Calu3 (cell line): ENCODE measurements at regions not wholly inside any gene's neighbourhood (a gene's known extent, or its start where the extent isn't known, plus 50 kb on each side); places are given as distances from the start of the nearest gene placed in this dataset.

ENCODE experiments used
- BruUV-seq: library from RNA; stranded (reverse); fragments of 400-500 nt; replicated peaks from 2 replicates; lab custom pipeline; 2021; lab: Mats Ljungman, UMichigan
- CTCF ChIA-PET: fragments of 300-600 bp; sonication (Branson Sonifier 250); formaldehyde crosslinking; loops from one replicate; lab custom pipeline; 2022; ENCODE audit warnings: antibody characterized with exemption; lab: Charles Lee
- DNase-seq: peaks from one replicate; pipeline ENCODE4 v3.0.0; 2022
- H3K27ac Mint-ChIP-seq: one replicate; pipeline ENCODE4 v1.8.0; 2022; ENCODE audit warnings: mixed read lengths; ENCODE audit not compliant: unreplicated experiment
- H3K27me3 Mint-ChIP-seq: one replicate; pipeline ENCODE4 v1.8.0; 2022; ENCODE audit warnings: mixed read lengths; ENCODE audit not compliant: unreplicated experiment
- H3K36me3 Mint-ChIP-seq: one replicate; pipeline ENCODE4 v1.8.0; 2022; ENCODE audit warnings: mild to moderate bottlenecking, moderate library complexity, mixed read lengths; ENCODE audit not compliant: insufficient read depth, unreplicated experiment
- H3K4me1 Mint-ChIP-seq: one replicate; pipeline ENCODE4 v1.8.0; 2022; ENCODE audit warnings: mild to moderate bottlenecking, low read depth, mixed read lengths; ENCODE audit not compliant: unreplicated experiment
- H3K4me3 Mint-ChIP-seq: one replicate; pipeline ENCODE4 v1.8.0; 2022; ENCODE audit warnings: mild to moderate bottlenecking, low read depth, moderate library complexity, mixed read lengths; ENCODE audit not compliant: unreplicated experiment
- H3K9me3 Mint-ChIP-seq: one replicate; pipeline ENCODE4 v1.8.0; 2022; ENCODE audit warnings: low read depth, mixed read lengths; ENCODE audit not compliant: unreplicated experiment
- CTCF ChIP-seq: fragments of 200-600 bp; IDR thresholded peaks from one replicate; pipeline ENCODE4 v1.8.0; 2022; ENCODE audit warnings: antibody characterized with exemption; ENCODE audit not compliant: unreplicated experiment
- intact Hi-C: fragments of 100-400 bp; cut with micrococcal nuclease; formaldehyde crosslinking; loops from one replicate; pipeline ENCODE4 v1.10.0; 2022; ENCODE audit not compliant: unreplicated experiment

DNA sequence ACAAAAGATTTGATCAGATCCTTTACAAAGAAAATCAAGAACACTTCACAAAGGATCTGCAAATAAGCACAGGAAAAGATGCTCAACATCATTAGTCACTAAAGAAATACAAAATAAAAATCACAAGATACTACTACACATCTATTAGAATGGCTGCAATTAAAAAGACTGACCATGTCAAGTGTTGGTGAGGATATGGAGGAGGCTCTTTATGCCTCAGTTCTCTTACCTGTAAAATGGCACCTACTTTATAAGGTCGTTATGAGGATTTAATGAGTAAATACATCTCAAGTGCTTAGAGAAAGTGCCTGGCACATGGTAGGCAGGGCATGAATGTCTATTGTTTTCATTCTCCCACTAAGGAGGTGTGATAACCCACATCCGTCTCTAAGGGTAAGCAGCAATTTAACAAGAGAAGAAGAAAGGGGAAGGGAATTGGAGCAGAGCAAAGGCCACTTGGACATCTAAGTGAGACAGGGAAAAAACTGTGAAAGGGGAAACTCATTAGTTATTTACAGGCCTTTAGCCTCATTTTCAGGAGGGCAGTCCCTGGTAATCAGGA, 157.5 kb upstream of the NFE2L3 start:
- H3K36me3 Mint-ChIP-seq: no peaks in the 10 kb centered on the region
- no TSS peak for BruUV-seq
- no peaks in the 10 kb centered on the region for H3K4me1 Mint-ChIP-seq
- H3K9me3 Mint-ChIP-seq: no peaks in the 10 kb centered on the region
- no peak for DNase-seq
- CTCF ChIA-PET: no interaction called here
- H3K27me3 Mint-ChIP-seq: peaks cover 43% of the 10 kb centered on the region
- TF ChIP-seq CTCF: no peak
- no peak overlapping the region for H3K27ac Mint-ChIP-seq
- intact Hi-C loops: no loop called here
- H3K4me3 Mint-ChIP-seq: no peak overlapping the region

DNA sequence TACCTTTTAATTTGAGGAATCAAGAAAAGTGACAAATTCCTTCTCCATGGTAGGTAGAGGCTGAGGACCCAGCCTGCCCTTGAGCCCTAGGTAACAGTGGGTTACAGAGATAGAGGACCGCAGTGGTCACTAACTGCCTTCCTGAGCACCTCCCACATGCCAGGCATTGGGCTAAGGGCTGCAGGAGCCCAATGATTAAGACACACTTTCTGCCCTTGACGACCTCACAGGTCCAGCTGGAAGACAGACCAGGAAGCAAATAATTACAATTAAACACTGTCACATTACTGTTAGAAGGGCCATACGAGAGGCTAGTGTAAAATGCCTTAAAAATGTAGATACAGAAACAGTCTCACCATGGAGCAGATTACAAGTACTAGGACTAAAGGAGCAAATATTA, 156.8 kb upstream of the NFE2L3 start:
- BruUV-seq: no TSS peak
- H3K4me3 Mint-ChIP-seq: no peak overlapping the region
- CTCF ChIA-PET: interaction anchor here (1.3 kb wide), 1 partner anchor 17 kb away, joined by 3 read pairs; no protein-coding TSS in a partner anchor
- no peaks in the 10 kb centered on the region for H3K36me3 Mint-ChIP-seq
- no peaks in the 10 kb centered on the region for H3K4me1 Mint-ChIP-seq
- no peaks in the 10 kb centered on the region for H3K9me3 Mint-ChIP-seq
- no peak for TF ChIP-seq CTCF
- no peak overlapping the region for H3K27ac Mint-ChIP-seq
- H3K27me3 Mint-ChIP-seq: peaks cover 36% of the 10 kb centered on the region
- intact Hi-C loops: no loop called here
- no peak for DNase-seq

DNA sequence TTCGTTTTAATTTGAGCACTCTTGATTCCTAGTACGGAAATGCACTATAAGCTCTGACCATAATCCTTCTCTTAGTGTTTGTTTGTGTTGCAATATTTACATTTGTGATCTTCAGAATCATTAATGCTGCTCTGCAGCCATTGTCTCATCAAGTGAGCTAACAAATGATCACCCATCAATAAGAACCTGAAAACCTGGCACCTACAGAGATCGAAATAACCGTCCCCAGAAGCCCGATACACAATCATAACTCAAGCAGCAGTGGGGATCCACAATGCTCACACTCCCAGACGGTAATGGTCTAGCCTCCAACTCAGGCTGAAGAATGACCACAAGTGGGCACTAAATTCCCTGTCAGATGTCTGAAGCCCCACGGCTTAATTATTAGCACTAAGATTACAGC, 156.0 kb upstream of the NFE2L3 start:
- peaks cover 28% of the 10 kb centered on the region for H3K27me3 Mint-ChIP-seq
- DNase-seq: peak; percentile 23
- H3K4me1 Mint-ChIP-seq: no peaks in the 10 kb centered on the region
- BruUV-seq: no TSS peak
- H3K4me3 Mint-ChIP-seq: no peak overlapping the region
- intact Hi-C loops: loop anchor here (2.0 kb wide), 1 partner anchor 65 kb away; no protein-coding TSS in a partner anchor
- H3K36me3 Mint-ChIP-seq: no peaks in the 10 kb centered on the region
- H3K9me3 Mint-ChIP-seq: no peaks in the 10 kb centered on the region
- no peak overlapping the region for H3K27ac Mint-ChIP-seq
- CTCF ChIA-PET: interaction anchor here (0.6 to 1.3 kb wide), 2 partner anchors 17 to 1235 kb away, joined by 3 to 6 read pairs; no protein-coding TSS in a partner anchor
- TF ChIP-seq CTCF: no peak

GRCh38 chr7:25998499-25998898, 153.5 kb upstream of the NFE2L3 start:
- no TSS peak for BruUV-seq
- no peak overlapping the region for H3K27ac Mint-ChIP-seq
- no peaks in the 10 kb centered on the region for H3K4me1 Mint-ChIP-seq
- intact Hi-C loops: no loop called here
- H3K4me3 Mint-ChIP-seq: no peak overlapping the region
- no peak for DNase-seq
- H3K9me3 Mint-ChIP-seq: no peaks in the 10 kb centered on the region
- CTCF ChIA-PET: interaction anchor here (1.0 kb wide), 2 partner anchors 10 kb away, joined by 3 to 4 read pairs; no protein-coding TSS in a partner anchor
- TF ChIP-seq CTCF: no peak
- no peaks in the 10 kb centered on the region for H3K36me3 Mint-ChIP-seq
- peaks cover 47% of the 10 kb centered on the region for H3K27me3 Mint-ChIP-seq
